ENCODE measurements at regions not wholly inside any gene's neighbourhood (a gene's known extent, or its start where the extent isn't known, plus 50 kb on each side); places are given as distances from the start of the nearest gene placed in this dataset.

DNA sequence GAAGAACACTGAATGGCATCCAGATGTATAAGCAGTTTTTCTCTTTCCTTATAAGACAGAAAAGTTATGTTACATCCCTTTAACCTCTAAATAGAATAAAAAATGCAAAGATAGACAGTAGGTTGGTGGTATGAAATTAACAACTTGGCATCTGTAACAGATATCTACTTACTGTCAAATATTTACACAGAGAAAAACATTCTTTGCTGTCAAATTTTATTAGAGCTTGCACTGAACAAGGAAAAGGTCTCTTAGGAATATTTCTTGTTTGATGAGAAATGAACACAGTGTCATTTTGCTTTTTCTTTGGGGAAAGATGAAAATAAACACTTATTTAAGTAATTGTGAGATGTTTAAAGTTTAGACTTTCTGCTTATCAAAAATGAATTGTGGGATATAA lies 65.6 kb upstream of the PCDH15 start:
- Histone ChIP-seq H3K4me3 (no peak overlapping the region), H3K27ac (no peak overlapping the region), H3K27me3 (no peaks in the 10 kb centered on the region), H3K9me3 (no peaks in the 10 kb centered on the region), H3K36me3 (no peaks in the 10 kb centered on the region), H3K4me1 (no peaks in the 10 kb centered on the region)
- DNase-seq (ENCODE audit: low spot score in 2 of 2) = no peak
- TF ChIP-seq POLR2A (IDR thresholded peaks at IDR 0.05) = no peak
- TF ChIP-seq CTCF (IDR thresholded peaks at IDR 0.05) = no peak
- no peak for TF ChIP-seq EP300 (IDR thresholded peaks at IDR 0.05)

- no peaks in the 10 kb centered on the region for H3K9me3 ChIP-seq
- 87 to 89% methylated on average over 3 of the region's 3 CpGs for WGBS, 2 donors
- H3K36me3 ChIP-seq = no peaks in the 10 kb centered on the region
- H3K4me1 ChIP-seq = no peaks in the 10 kb centered on the region
- no peaks in the 10 kb centered on the region for H3K27me3 ChIP-seq
- H3K4me3 ChIP-seq = no peak overlapping the region
- no peak for DNase-seq (ENCODE audit: low spot score in 2 of 2)
- no peak overlapping the region for H3K27ac ChIP-seq
- TF ChIP-seq CTCF (IDR thresholded peaks at IDR 0.05) = no peak
Observed at GRCh38 chr10:54854843-54855242, 53.8 kb upstream of the PCDH15 start.

- 64 to 70% methylated on average over 3 of the region's 3 CpGs for WGBS, 2 donors
- Histone ChIP-seq H3K9me3 (no peaks in the 10 kb centered on the region), H3K36me3 (no peaks in the 10 kb centered on the region), H3K27me3 (no peaks in the 10 kb centered on the region), H3K4me3 (no peak overlapping the region), H3K27ac (no peak overlapping the region), H3K4me1 (no peaks in the 10 kb centered on the region)
- DNase-seq (ENCODE audit: low spot score in 2 of 2) = no peak
- TF ChIP-seq POLR2A (IDR thresholded peaks at IDR 0.05) = no peak
- TF ChIP-seq EP300 (IDR thresholded peaks at IDR 0.05) = no peak
- no peak for TF ChIP-seq CTCF (IDR thresholded peaks at IDR 0.05)
Observed at GRCh38 chr10:54854389-54854788, 53.4 kb upstream of the PCDH15 start.

GRCh38 chr10:54853883-54854282 lies 52.9 kb upstream of the PCDH15 start:
- Histone ChIP-seq H3K36me3 (no peaks in the 10 kb centered on the region), H3K4me3 (no peak overlapping the region), H3K9me3 (no peaks in the 10 kb centered on the region), H3K4me1 (no peaks in the 10 kb centered on the region), H3K27ac (no peak overlapping the region), H3K27me3 (no peaks in the 10 kb centered on the region)
- TF ChIP-seq CTCF (IDR thresholded peaks at IDR 0.05) = no peak
- no peak for TF ChIP-seq POLR2A (IDR thresholded peaks at IDR 0.05)
- no peak for TF ChIP-seq EP300 (IDR thresholded peaks at IDR 0.05)
- WGBS, 2 donors = 81 to 100% methylated on average over 5 to 6 of the region's 6 CpGs
- DNase-seq (ENCODE audit: low spot score in 2 of 2) = no peak

All from tibial nerve (tissue), 4 donors.